CD4-positive, alpha-beta T cell treated with Interleukin-21 for 1 hour (primary cell): ENCODE measurements at regions not wholly inside any gene's neighbourhood (a gene's known extent, or its start where the extent isn't known, plus 50 kb on each side); places are given as distances from the start of the nearest gene placed in this dataset.

Source experiments
- DNase-seq: peaks from one replicate; pipeline ENCODE4 v3.0.0-alpha.2; 2020

- no peak for DNase-seq
These were observed 56.4 kb upstream of the F13A1 start for GRCh38 chr6:6376845-6377244.

GRCh38 chr6:6377621-6378020 is 57.2 kb upstream of the F13A1 start:
- DNase-seq = no peak

- no peak for DNase-seq
These were observed 59.1 kb upstream of the F13A1 start for GRCh38 chr6:6379573-6379972.

- DNase-seq = no peak
These were observed 64.1 kb upstream of the F13A1 start for GRCh38 chr6:6384520-6384919.

GRCh38 chr6:6386010-6386409 is 65.5 kb upstream of the F13A1 start:
- DNase-seq = no peak

GRCh38 chr6:6390849-6391602 is 70.6 kb upstream of the F13A1 start:
- no peak for DNase-seq

- DNase-seq = no peak
These were observed 72.0 kb upstream of the F13A1 start for GRCh38 chr6:6392214-6393068.

GRCh38 chr6:6393069-6393529 is 72.6 kb upstream of the F13A1 start:
- DNase-seq = no peak

- DNase-seq = no peak
These were observed 75.2 kb upstream of the F13A1 start for GRCh38 chr6:6395581-6396197.

GRCh38 chr6:6397842-6398241 is 77.4 kb upstream of the F13A1 start:
- no peak for DNase-seq

GRCh38 chr6:6399568-6399967 is 79.1 kb upstream of the F13A1 start:
- DNase-seq = no peak

- DNase-seq = no peak
These were observed 80.9 kb upstream of the F13A1 start for GRCh38 chr6:6401401-6401800.

GRCh38 chr6:6402006-6402405 is 81.5 kb upstream of the F13A1 start:
- no peak for DNase-seq

GRCh38 chr6:6402591-6402990 is 82.1 kb upstream of the F13A1 start:
- no peak for DNase-seq

GRCh38 chr6:6405031-6405430 is 84.6 kb upstream of the F13A1 start:
- no peak for DNase-seq

- DNase-seq = no peak
These were observed 85.7 kb upstream of the F13A1 start for GRCh38 chr6:6405997-6406714.

GRCh38 chr6:6406715-6407070 is 86.2 kb upstream of the F13A1 start:
- no peak for DNase-seq

GRCh38 chr6:6407071-6407741 is 86.7 kb upstream of the F13A1 start:
- DNase-seq = no peak

- DNase-seq = no peak
These were observed 89.1 kb upstream of the F13A1 start for GRCh38 chr6:6409397-6410030.

GRCh38 chr6:6411115-6411514 is 90.7 kb upstream of the F13A1 start:
- no peak for DNase-seq

- no peak for DNase-seq
These were observed 91.8 kb upstream of the F13A1 start for GRCh38 chr6:6412221-6412620.

- no peak for DNase-seq
These were observed 92.2 kb upstream of the F13A1 start for GRCh38 chr6:6412700-6413099.
